Progenitor cell of endocrine pancreas (in vitro differentiated cells): ENCODE measurements at regions not wholly inside any gene's neighbourhood (a gene's known extent, or its start where the extent isn't known, plus 50 kb on each side); places are given as distances from the start of the nearest gene placed in this dataset.

Experiments used
- DNase-seq: peaks from one replicate; pipeline ENCODE4 v3.0.0; 2021; ENCODE audit warnings: low spot score; ENCODE audit not compliant: unreplicated experiment
- H3K27ac Mint-ChIP-seq: 2 replicates; pipeline ENCODE4 v1.8.0; 2021; ENCODE audit warnings: mild to moderate bottlenecking, moderate library complexity, mixed read lengths
- H3K27me3 Mint-ChIP-seq: 2 replicates; pipeline ENCODE4 v1.8.0; 2021; ENCODE audit warnings: mixed read lengths
- H3K36me3 Mint-ChIP-seq: 2 replicates; pipeline ENCODE4 v1.8.0; 2022; ENCODE audit warnings: mixed read lengths; ENCODE audit not compliant: insufficient read depth
- H3K4me1 Mint-ChIP-seq: 2 replicates; pipeline ENCODE4 v1.8.0; 2021; ENCODE audit warnings: low read depth, mixed read lengths
- H3K4me3 Mint-ChIP-seq: 2 replicates; pipeline ENCODE4 v1.8.0; 2021; ENCODE audit warnings: low read depth, mild to moderate bottlenecking, moderate library complexity, mixed read lengths
- H3K9me3 Mint-ChIP-seq: 2 replicates; pipeline ENCODE4 v1.8.0; 2021; ENCODE audit warnings: low read depth, mixed read lengths
- CTCF ChIP-seq: fragments of 200-600 bp; sonication (generic); IDR thresholded peaks from one replicate; pipeline ENCODE4 v1.5.0; 2021; ENCODE audit warnings: antibody characterized with exemption, mild to moderate bottlenecking; ENCODE audit not compliant: unreplicated experiment

- no peak for DNase-seq
- no peaks in the 10 kb centered on the region for H3K36me3 Mint-ChIP-seq
- peaks cover under 1% of the 10 kb centered on the region for H3K9me3 Mint-ChIP-seq
- H3K27me3 Mint-ChIP-seq, result no peaks in the 10 kb centered on the region
- TF ChIP-seq CTCF, result no peak
- no peaks in the 10 kb centered on the region for H3K4me1 Mint-ChIP-seq
- no peak overlapping the region for H3K4me3 Mint-ChIP-seq
- no peak overlapping the region for H3K27ac Mint-ChIP-seq
These were observed 425.7 kb downstream of the TMEM38B start for GRCh38 chr9:106120071-106120470.

- Mint-ChIP-seq H3K4me1 (no peaks in the 10 kb centered on the region), H3K27ac (no peak overlapping the region), H3K9me3 (peaks cover 2% of the 10 kb centered on the region), H3K27me3 (no peaks in the 10 kb centered on the region), H3K4me3 (no peak overlapping the region), H3K36me3 (no peaks in the 10 kb centered on the region)
- no peak for DNase-seq
- no peak for TF ChIP-seq CTCF
These were observed 433.4 kb downstream of the TMEM38B start for GRCh38 chr9:106127776-106128175.

- Mint-ChIP-seq H3K27me3 (no peaks in the 10 kb centered on the region), H3K36me3 (no peaks in the 10 kb centered on the region), H3K9me3 (no peaks in the 10 kb centered on the region), H3K4me1 (no peaks in the 10 kb centered on the region), H3K27ac (no peak overlapping the region), H3K4me3 (no peak overlapping the region)
- TF ChIP-seq CTCF, result no peak
- no peak for DNase-seq
These were observed 436.0 kb downstream of the TMEM38B start for GRCh38 chr9:106130374-106130773.

GRCh38 chr9:106143781-106144180, 449.4 kb downstream of the TMEM38B start:
- no peak overlapping the region for H3K27ac Mint-ChIP-seq
- H3K4me1 Mint-ChIP-seq, result no peaks in the 10 kb centered on the region
- H3K4me3 Mint-ChIP-seq, result no peak overlapping the region
- H3K9me3 Mint-ChIP-seq, result no peaks in the 10 kb centered on the region
- DNase-seq, result no peak
- no peak for TF ChIP-seq CTCF
- H3K36me3 Mint-ChIP-seq, result no peaks in the 10 kb centered on the region
- H3K27me3 Mint-ChIP-seq, result no peaks in the 10 kb centered on the region

- Mint-ChIP-seq H3K4me1 (no peaks in the 10 kb centered on the region), H3K27ac (no peak overlapping the region), H3K9me3 (no peaks in the 10 kb centered on the region), H3K36me3 (no peaks in the 10 kb centered on the region), H3K4me3 (no peak overlapping the region), H3K27me3 (no peaks in the 10 kb centered on the region)
- DNase-seq, result no peak
- no peak for TF ChIP-seq CTCF
These were observed 451.9 kb downstream of the TMEM38B start for GRCh38 chr9:106146066-106146840.
